ENCODE measurements at regions not wholly inside any gene's neighbourhood (a gene's known extent, or its start where the extent isn't known, plus 50 kb on each side); places are given as distances from the start of the nearest gene placed in this dataset.
A peak's percentile ranks its signal among the peaks of the same experiment; 100 is the strongest.

DNA sequence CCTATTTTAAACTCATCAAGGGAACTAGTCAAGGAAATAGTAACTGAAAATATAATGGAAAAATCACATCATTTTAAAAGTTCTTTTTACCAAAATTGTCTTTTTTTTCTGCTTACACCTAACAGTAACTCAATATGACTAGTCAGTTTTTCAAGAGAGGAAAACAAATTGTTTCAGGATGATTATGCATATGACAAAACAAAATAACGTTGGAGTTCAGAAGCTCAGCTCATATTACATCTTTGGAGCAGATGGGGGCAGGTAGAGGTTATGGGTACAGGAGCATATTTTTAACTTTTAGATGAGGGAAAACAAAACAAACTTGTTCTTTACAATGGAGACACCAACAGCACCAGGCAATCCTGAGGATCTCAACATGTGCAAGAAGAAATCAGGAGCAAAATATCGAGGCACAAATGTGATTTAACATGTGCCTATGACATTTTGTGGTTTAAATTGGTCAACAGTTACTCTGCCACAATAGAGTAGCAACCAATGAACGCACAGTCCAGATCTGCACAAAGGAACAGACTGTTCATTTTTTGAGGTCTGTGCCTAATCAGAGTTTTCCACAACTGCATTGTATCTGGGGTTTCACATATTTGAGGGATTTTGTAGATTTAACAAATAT is 659.0 kb downstream of the ANXA1 start:
- H3K27ac ChIP-seq (ENCODE audit: low read depth, low read length) = no peak overlapping the region
- no peak overlapping the region for H3K4me3 ChIP-seq (ENCODE audit: low read depth, low read length)
- H3K36me3 ChIP-seq (ENCODE audit: control insufficient read depth, insufficient read depth, low read length) = no peaks in the 10 kb centered on the region
- no peaks in the 10 kb centered on the region for H3K9me3 ChIP-seq (ENCODE audit: control insufficient read depth, insufficient read depth, low read length)
- no peak overlapping the region for H3K9ac ChIP-seq (ENCODE audit: low read depth, low read length)
- no peaks in the 10 kb centered on the region for H3K27me3 ChIP-seq (ENCODE audit: control insufficient read depth, insufficient read depth, low read length)
- no peaks in the 10 kb centered on the region; the same call in 1 of the 2 replicates for H3K4me1 ChIP-seq (ENCODE audit: control insufficient read depth, insufficient read depth, low read length)

DNA sequence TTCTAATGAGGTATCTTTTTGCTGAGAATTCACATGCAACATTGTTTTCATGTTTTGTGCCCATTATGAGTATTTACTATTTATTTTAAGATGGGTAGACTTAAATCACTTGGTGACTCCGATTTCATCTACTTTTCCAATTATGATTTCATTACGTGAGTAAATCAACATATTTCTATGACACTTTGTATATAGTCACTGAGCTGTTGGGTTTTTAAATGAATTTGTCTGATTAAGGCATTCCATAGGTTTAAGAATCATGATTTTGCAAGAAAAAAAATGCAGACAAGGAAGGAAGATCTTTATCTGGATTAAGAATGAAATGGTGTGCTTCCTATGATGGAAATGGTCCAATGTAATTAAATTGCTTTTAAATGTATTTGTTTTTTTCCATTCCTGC is 661.9 kb downstream of the ANXA1 start:
- Histone ChIP-seq H3K36me3 (ENCODE audit: control insufficient read depth, insufficient read depth, low read length) (no peaks in the 10 kb centered on the region), H3K4me3 (ENCODE audit: low read depth, low read length) (no peak overlapping the region), H3K27me3 (ENCODE audit: control insufficient read depth, insufficient read depth, low read length) (no peaks in the 10 kb centered on the region), H3K27ac (ENCODE audit: low read depth, low read length) (no peak overlapping the region), H3K9ac (ENCODE audit: low read depth, low read length) (no peak overlapping the region), H3K4me1 (ENCODE audit: control insufficient read depth, insufficient read depth, low read length) (peaks cover 6% of the 10 kb centered on the region), H3K9me3 (ENCODE audit: control insufficient read depth, insufficient read depth, low read length) (no peaks in the 10 kb centered on the region)

- Histone ChIP-seq H3K4me3 (ENCODE audit: low read depth, low read length) (no peak overlapping the region), H3K9ac (ENCODE audit: low read depth, low read length) (no peak overlapping the region), H3K36me3 (ENCODE audit: control insufficient read depth, insufficient read depth, low read length) (no peaks in the 10 kb centered on the region)
These were observed 665.2 kb downstream of the ANXA1 start for GRCh38 chr9:73816905-73817304.

GRCh38 chr9:73824671-73825070 is 672.5 kb upstream of the RORB start:
- peak overlapping the region; percentile 80 for H3K27ac ChIP-seq (ENCODE audit: low read depth, low read length)

More at GRCh38 chr9:73816905-73817304, 665.2 kb downstream of the ANXA1 start:
- Histone ChIP-seq H3K27me3 (ENCODE audit: control insufficient read depth, insufficient read depth, low read length) (no peaks in the 10 kb centered on the region), H3K9me3 (ENCODE audit: control insufficient read depth, insufficient read depth, low read length) (no peaks in the 10 kb centered on the region), H3K4me1 (ENCODE audit: control insufficient read depth, insufficient read depth, low read length) (peaks cover 6% of the 10 kb centered on the region; the same call in 1 of the 2 replicates), H3K27ac (ENCODE audit: low read depth, low read length) (no peak overlapping the region)

GRCh38 chr9:73838871-73839270 is 658.3 kb upstream of the RORB start:
- Histone ChIP-seq H3K9me3 (ENCODE audit: control insufficient read depth, insufficient read depth, low read length) (no peaks in the 10 kb centered on the region), H3K27me3 (ENCODE audit: control insufficient read depth, insufficient read depth, low read length) (no peaks in the 10 kb centered on the region), H3K36me3 (ENCODE audit: control insufficient read depth, insufficient read depth, low read length) (no peaks in the 10 kb centered on the region), H3K9ac (ENCODE audit: low read depth, low read length) (no peak overlapping the region), H3K27ac (ENCODE audit: low read depth, low read length) (no peak overlapping the region), H3K4me1 (ENCODE audit: control insufficient read depth, insufficient read depth, low read length) (peaks cover 6% of the 10 kb centered on the region; the same call in 1 of the 2 replicates), H3K4me3 (ENCODE audit: low read depth, low read length) (no peak overlapping the region)

More at GRCh38 chr9:73824671-73825070, 672.5 kb upstream of the RORB start:
- no peaks in the 10 kb centered on the region for H3K27me3 ChIP-seq (ENCODE audit: control insufficient read depth, insufficient read depth, low read length)
- no peak overlapping the region for H3K9ac ChIP-seq (ENCODE audit: low read depth, low read length)
- peaks cover 13% of the 10 kb centered on the region for H3K4me1 ChIP-seq (ENCODE audit: control insufficient read depth, insufficient read depth, low read length)
- no peak overlapping the region for H3K4me3 ChIP-seq (ENCODE audit: low read depth, low read length)
- H3K9me3 ChIP-seq (ENCODE audit: control insufficient read depth, insufficient read depth, low read length) = no peaks in the 10 kb centered on the region
- no peaks in the 10 kb centered on the region for H3K36me3 ChIP-seq (ENCODE audit: control insufficient read depth, insufficient read depth, low read length)

DNA sequence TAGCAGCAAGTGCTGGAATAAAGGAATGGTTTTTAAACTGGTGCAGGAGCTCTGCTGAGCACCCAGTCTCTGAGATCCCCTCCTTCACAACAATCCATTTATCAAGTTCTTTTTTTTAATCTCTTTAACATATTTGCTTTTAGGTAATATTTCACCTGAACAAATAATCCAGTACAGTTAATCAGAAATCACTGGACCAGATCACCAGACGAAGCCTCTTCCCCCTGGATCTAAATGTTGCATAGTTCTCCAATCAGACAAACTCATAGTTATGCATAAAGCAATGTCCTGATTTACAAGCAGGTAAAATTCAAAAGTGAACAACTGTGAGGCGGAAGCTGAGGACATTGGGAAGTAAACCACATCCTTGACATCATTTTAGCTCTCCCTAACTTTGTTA is 657.7 kb upstream of the RORB start:
- no peaks in the 10 kb centered on the region for H3K27me3 ChIP-seq (ENCODE audit: control insufficient read depth, insufficient read depth, low read length)
- H3K9ac ChIP-seq (ENCODE audit: low read depth, low read length) = no peak overlapping the region
- no peaks in the 10 kb centered on the region for H3K36me3 ChIP-seq (ENCODE audit: control insufficient read depth, insufficient read depth, low read length)
- no peaks in the 10 kb centered on the region for H3K9me3 ChIP-seq (ENCODE audit: control insufficient read depth, insufficient read depth, low read length)
- peaks cover 11% of the 10 kb centered on the region; the same call in 1 of the 2 replicates for H3K4me1 ChIP-seq (ENCODE audit: control insufficient read depth, insufficient read depth, low read length)
- H3K27ac ChIP-seq (ENCODE audit: low read depth, low read length) = no peak overlapping the region
- H3K4me3 ChIP-seq (ENCODE audit: low read depth, low read length) = no peak overlapping the region

- peaks cover 24% of the 10 kb centered on the region for H3K4me1 ChIP-seq (ENCODE audit: control insufficient read depth, insufficient read depth, low read length)
- H3K9ac ChIP-seq (ENCODE audit: low read depth, low read length) = no peak overlapping the region
- H3K36me3 ChIP-seq (ENCODE audit: control insufficient read depth, insufficient read depth, low read length) = no peaks in the 10 kb centered on the region
- no peaks in the 10 kb centered on the region for H3K27me3 ChIP-seq (ENCODE audit: control insufficient read depth, insufficient read depth, low read length)
- H3K9me3 ChIP-seq (ENCODE audit: control insufficient read depth, insufficient read depth, low read length) = no peaks in the 10 kb centered on the region
- H3K27ac ChIP-seq (ENCODE audit: low read depth, low read length) = no peak overlapping the region
- H3K4me3 ChIP-seq (ENCODE audit: low read depth, low read length) = no peak overlapping the region
These were observed 656.1 kb upstream of the RORB start for GRCh38 chr9:73841018-73841417.

DNA sequence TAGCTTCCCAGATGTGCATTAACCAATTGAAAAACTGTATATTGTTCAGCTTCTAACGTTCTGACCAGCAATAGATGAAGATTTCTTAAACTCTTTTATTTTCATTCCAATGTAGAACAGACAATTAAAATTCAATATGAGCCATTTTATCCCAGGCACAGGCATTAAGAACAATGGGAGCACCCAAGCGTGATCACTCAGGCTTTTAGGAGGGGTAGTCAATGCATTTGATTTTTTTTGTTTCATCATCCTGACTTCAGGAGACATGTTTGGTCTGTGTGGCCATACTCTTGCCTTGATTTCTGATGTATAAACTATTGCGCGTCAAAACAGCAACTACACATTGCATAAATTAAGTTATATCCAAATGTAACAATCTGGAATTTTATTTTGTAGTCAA is 653.0 kb upstream of the RORB start:
- H3K36me3 ChIP-seq (ENCODE audit: control insufficient read depth, insufficient read depth, low read length) = no peaks in the 10 kb centered on the region
- no peak overlapping the region for H3K27ac ChIP-seq (ENCODE audit: low read depth, low read length)
- H3K4me1 ChIP-seq (ENCODE audit: control insufficient read depth, insufficient read depth, low read length) = peaks cover 47% of the 10 kb centered on the region
- H3K9ac ChIP-seq (ENCODE audit: low read depth, low read length) = no peak overlapping the region
- H3K4me3 ChIP-seq (ENCODE audit: low read depth, low read length) = no peak overlapping the region
- H3K9me3 ChIP-seq (ENCODE audit: control insufficient read depth, insufficient read depth, low read length) = no peaks in the 10 kb centered on the region
- no peaks in the 10 kb centered on the region for H3K27me3 ChIP-seq (ENCODE audit: control insufficient read depth, insufficient read depth, low read length)

DNA sequence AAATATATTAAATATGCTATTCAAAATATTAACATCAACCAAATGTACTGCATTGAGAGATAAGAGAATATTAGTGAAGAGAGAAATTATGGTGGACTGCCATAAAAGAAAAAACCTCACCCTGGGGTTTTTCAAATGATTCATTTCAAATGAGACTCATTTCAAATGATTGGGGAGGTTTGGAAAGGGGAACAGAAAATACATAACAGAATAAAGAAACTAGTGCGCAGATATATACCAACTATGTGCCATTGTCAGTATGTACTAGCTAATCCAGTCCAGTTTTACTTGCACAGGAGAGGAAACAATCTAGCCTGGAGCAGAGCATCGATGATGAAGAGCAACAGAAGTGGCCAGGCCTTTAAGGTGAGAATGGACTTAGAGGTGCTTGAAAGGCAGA is 651.6 kb upstream of the RORB start:
- no peak overlapping the region for H3K4me3 ChIP-seq (ENCODE audit: low read depth, low read length)
- peaks cover 47% of the 10 kb centered on the region for H3K4me1 ChIP-seq (ENCODE audit: control insufficient read depth, insufficient read depth, low read length)
- H3K36me3 ChIP-seq (ENCODE audit: control insufficient read depth, insufficient read depth, low read length) = no peaks in the 10 kb centered on the region
- H3K27me3 ChIP-seq (ENCODE audit: control insufficient read depth, insufficient read depth, low read length) = no peaks in the 10 kb centered on the region
- peak overlapping the region; percentile 94 for H3K27ac ChIP-seq (ENCODE audit: low read depth, low read length)
- peak overlapping the region; percentile 68; the same call in 1 of the 2 replicates for H3K9ac ChIP-seq (ENCODE audit: low read depth, low read length)
- H3K9me3 ChIP-seq (ENCODE audit: control insufficient read depth, insufficient read depth, low read length) = no peaks in the 10 kb centered on the region

GRCh38 chr9:73845954-73846690 is 651.0 kb upstream of the RORB start:
- no peaks in the 10 kb centered on the region for H3K27me3 ChIP-seq (ENCODE audit: control insufficient read depth, insufficient read depth, low read length)
- peak overlapping the region; percentile 68 for H3K9ac ChIP-seq (ENCODE audit: low read depth, low read length)
- H3K27ac ChIP-seq (ENCODE audit: low read depth, low read length) = peak overlapping the region; percentile 94
- peaks cover 47% of the 10 kb centered on the region for H3K4me1 ChIP-seq (ENCODE audit: control insufficient read depth, insufficient read depth, low read length)
- H3K9me3 ChIP-seq (ENCODE audit: control insufficient read depth, insufficient read depth, low read length) = no peaks in the 10 kb centered on the region
- peak overlapping the region; percentile 41; the same call in 1 of the 2 replicates for H3K4me3 ChIP-seq (ENCODE audit: low read depth, low read length)
- H3K36me3 ChIP-seq (ENCODE audit: control insufficient read depth, insufficient read depth, low read length) = no peaks in the 10 kb centered on the region

DNA sequence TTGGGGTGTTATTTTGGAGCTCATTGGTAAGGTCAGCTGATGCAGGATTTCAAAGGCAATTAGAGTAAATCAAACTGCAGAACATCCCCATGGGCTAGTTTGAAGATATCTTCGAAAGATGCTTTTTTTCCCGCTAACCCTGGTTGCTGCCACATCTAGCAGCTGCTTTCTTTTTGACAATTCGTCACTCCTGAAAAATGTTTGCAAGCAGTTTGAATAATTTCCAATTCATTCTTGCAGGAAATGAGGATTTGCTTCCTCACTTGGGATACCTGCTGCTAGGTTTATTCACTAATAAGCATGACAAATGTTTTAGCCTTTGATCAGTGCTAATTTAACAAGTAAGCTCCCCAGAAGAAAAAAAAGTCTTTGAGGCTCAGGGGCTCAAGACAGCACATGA is 649.6 kb upstream of the RORB start:
- no peaks in the 10 kb centered on the region for H3K36me3 ChIP-seq (ENCODE audit: control insufficient read depth, insufficient read depth, low read length)
- H3K9me3 ChIP-seq (ENCODE audit: control insufficient read depth, insufficient read depth, low read length) = no peaks in the 10 kb centered on the region
- H3K27me3 ChIP-seq (ENCODE audit: control insufficient read depth, insufficient read depth, low read length) = no peaks in the 10 kb centered on the region
- peak overlapping the region; percentile 41 for H3K4me3 ChIP-seq (ENCODE audit: low read depth, low read length)
- peak overlapping the region; percentile 94 for H3K27ac ChIP-seq (ENCODE audit: low read depth, low read length)
- peaks cover 47% of the 10 kb centered on the region for H3K4me1 ChIP-seq (ENCODE audit: control insufficient read depth, insufficient read depth, low read length)
- H3K9ac ChIP-seq (ENCODE audit: low read depth, low read length) = peak overlapping the region; percentile 68

Measured in HUES48 (cell line).